H9 (cell line): ENCODE measurements at regions not wholly inside any gene's neighbourhood (a gene's known extent, or its start where the extent isn't known, plus 50 kb on each side); places are given as distances from the start of the nearest gene placed in this dataset.

Experiments used
- DNase-seq: peaks from one replicate; pipeline ENCODE4 v3.0.0-alpha.2; 2017
- H2AFZ ChIP-seq: one replicate; pipeline ENCODE4 v1.6.1; 2013; ENCODE audit warnings: mild to moderate bottlenecking, low read length, control low read depth, moderate library complexity
- H2AK5ac ChIP-seq: 2 replicates; pipeline ENCODE4 v1.6.1; 2013; ENCODE audit warnings: low read length, control low read depth, mixed read lengths; ENCODE audit not compliant: insufficient read length
- H2BK120ac ChIP-seq: one replicate; pipeline ENCODE4 v1.6.1; 2013; ENCODE audit warnings: low read depth, mild to moderate bottlenecking, low read length, control low read depth, inconsistent platforms; ENCODE audit not compliant: poor library complexity, severe bottlenecking
- H2BK12ac ChIP-seq: 2 replicates; pipeline ENCODE4 v1.6.1; 2013; ENCODE audit warnings: low read length, control low read depth, mixed read lengths, low read depth; ENCODE audit not compliant: insufficient read length
- H2BK15ac ChIP-seq: 2 replicates; pipeline ENCODE4 v1.6.1; 2013; ENCODE audit warnings: low read depth, low read length, control low read depth
- H2BK20ac ChIP-seq: one replicate; pipeline ENCODE4 v1.6.1; 2013; ENCODE audit warnings: low read depth, mild to moderate bottlenecking, low read length, control low read depth, inconsistent platforms; ENCODE audit not compliant: poor library complexity, severe bottlenecking
- H2BK5ac ChIP-seq: 2 replicates; pipeline ENCODE4 v1.6.1; 2013; ENCODE audit warnings: low read length, control low read depth, mixed read lengths; ENCODE audit not compliant: insufficient read length
- H3K14ac ChIP-seq: 2 replicates; pipeline ENCODE4 v1.6.1; 2013; ENCODE audit warnings: low read length, control low read depth; ENCODE audit not compliant: insufficient read depth
- H3K18ac ChIP-seq: 2 replicates; pipeline ENCODE4 v1.6.1; 2013; ENCODE audit warnings: low read depth, mild to moderate bottlenecking, mixed read lengths, low read length, control low read depth; ENCODE audit not compliant: insufficient read length
- H3K23ac ChIP-seq: 2 replicates; pipeline ENCODE4 v1.6.1; 2013; ENCODE audit warnings: low read length, control low read depth, mixed read lengths, low read depth; ENCODE audit not compliant: insufficient read length
- H3K23me2 ChIP-seq: 2 replicates; pipeline ENCODE4 v1.6.1; 2013; ENCODE audit warnings: low read depth, mild to moderate bottlenecking, mixed read lengths, low read length, control low read depth; ENCODE audit not compliant: insufficient read length, poor library complexity, severe bottlenecking
- H3K27ac ChIP-seq: 2 replicates; pipeline ENCODE4 v1.5.1; 2013; ENCODE audit warnings: low read length, control low read depth, mixed read lengths, low read depth; ENCODE audit not compliant: insufficient read length
- H3K27me3 ChIP-seq: 2 replicates; pipeline ENCODE4 v1.6.1; 2013; ENCODE audit warnings: low read length, control low read depth, inconsistent platforms; ENCODE audit not compliant: insufficient read depth
- H3K4ac ChIP-seq: 2 replicates; pipeline ENCODE4 v1.6.1; 2013; ENCODE audit warnings: low read depth, mild to moderate bottlenecking, control low read depth, inconsistent platforms, low read length, moderate library complexity
- H3K4me1 ChIP-seq: 2 replicates; pipeline ENCODE4 v1.6.1; 2013; ENCODE audit warnings: low read length, control low read depth, inconsistent platforms; ENCODE audit not compliant: insufficient read depth
- H3K4me2 ChIP-seq: 2 replicates; pipeline ENCODE4 v1.6.1; 2013; ENCODE audit warnings: low read length, control low read depth, mixed read lengths; ENCODE audit not compliant: insufficient read length, insufficient read depth
- H3K56ac ChIP-seq: 2 replicates; pipeline ENCODE4 v1.6.1; 2013; ENCODE audit warnings: low read depth, mild to moderate bottlenecking, mixed read lengths, low read length, control low read depth; ENCODE audit not compliant: insufficient read length
- H3K79me1 ChIP-seq: 2 replicates; pipeline ENCODE4 v1.6.1; 2013; ENCODE audit warnings: low read depth, mild to moderate bottlenecking, moderate library complexity, low read length, control low read depth, inconsistent platforms; ENCODE audit not compliant: insufficient read depth, poor library complexity, severe bottlenecking
- H3K79me2 ChIP-seq: 2 replicates; pipeline ENCODE4 v1.6.1; 2013; ENCODE audit warnings: low read length, control low read depth, inconsistent platforms; ENCODE audit not compliant: insufficient read depth
- H3K9ac ChIP-seq: 2 replicates; pipeline ENCODE4 v1.6.1; 2013; ENCODE audit warnings: low read length, control low read depth, mixed read lengths; ENCODE audit not compliant: insufficient read length; ENCODE audit errors: extremely low read depth
- H3K9me3 ChIP-seq: one replicate; pipeline ENCODE4 v1.6.1; 2013; ENCODE audit warnings: low read depth, low read length, inconsistent platforms; ENCODE audit not compliant: control insufficient read depth
- H3T11ph ChIP-seq: one replicate; pipeline ENCODE4 v1.6.1; 2013; ENCODE audit warnings: mild to moderate bottlenecking, low read length, control low read depth, inconsistent platforms
- H4K20me1 ChIP-seq: one replicate; pipeline ENCODE4 v1.6.1; 2013; ENCODE audit not compliant: control insufficient read depth, insufficient read length, insufficient read depth
- H4K5ac ChIP-seq: 2 replicates; pipeline ENCODE4 v1.6.1; 2013; ENCODE audit warnings: low read depth, mild to moderate bottlenecking, mixed read lengths, low read length, control low read depth; ENCODE audit not compliant: insufficient read length
- H4K8ac ChIP-seq: replicated peaks from 2 replicates; pipeline ENCODE4 v1.6.1; 2013; ENCODE audit warnings: low read length, control low read depth, mixed read lengths, low read depth; ENCODE audit not compliant: insufficient read length
- H4K91ac ChIP-seq: 2 replicates; pipeline ENCODE4 v1.6.1; 2013; ENCODE audit warnings: low read depth, mild to moderate bottlenecking, moderate library complexity, mixed read lengths, low read length, control low read depth; ENCODE audit not compliant: insufficient read length
- H3K27ac Mint-ChIP-seq, 3 experiments: 2 replicates in 2 of 3; 3 replicates in 1 of 3; pipeline ENCODE4 v1.8.0; 2020 to 2021; ENCODE audit warnings: mixed read lengths in 3 of 3, mild to moderate bottlenecking in 1 of 3, moderate library complexity in 1 of 3
- H3K27me3 Mint-ChIP-seq: 2 replicates; pipeline ENCODE4 v1.8.0; 2021; ENCODE audit warnings: low read depth, mild to moderate bottlenecking, moderate library complexity, mixed read lengths
- H3K36me3 Mint-ChIP-seq, 3 experiments: 2 replicates in 2 of 3; 3 replicates in 1 of 3; pipeline ENCODE4 v1.8.0; 2020 to 2021; ENCODE audit warnings: low read depth in 3 of 3, mixed read lengths in 3 of 3; ENCODE audit not compliant: insufficient read depth in 1 of 3
- H3K4me1 Mint-ChIP-seq, 2 experiments: 2 replicates each; pipeline ENCODE4 v1.8.0; 2020; ENCODE audit warnings: mixed read lengths in 2 of 2
- H3K4me3 Mint-ChIP-seq, 2 experiments: 2 replicates in 1 of 2; 3 replicates in 1 of 2; pipeline ENCODE4 v1.8.0; 2020 to 2021; ENCODE audit warnings: mild to moderate bottlenecking in 2 of 2, mixed read lengths in 2 of 2, moderate library complexity in 1 of 2
- H3K9me3 Mint-ChIP-seq, 2 experiments: 2 replicates in 1 of 2; 3 replicates in 1 of 2; pipeline ENCODE4 v1.8.0; 2020; ENCODE audit warnings: mild to moderate bottlenecking in 2 of 2, mixed read lengths in 2 of 2, moderate library complexity in 1 of 2
- CTCF ChIP-seq: fragments of 200-600 bp; sonication (generic); conservative IDR thresholded peaks from 3 replicates; pipeline ENCODE4 v1.8.0; 2021; ENCODE audit warnings: antibody characterized with exemption, mild to moderate bottlenecking
- WGBS: extraction: QIAGEN DNeasy Blood & Tissue Kit; methylation state at CpG from one replicate; pipeline ENCODE4 v1.1.7; 2013; ENCODE audit warnings: missing lambda C conversion rate, low lambda C conversion rate, mixed read lengths; ENCODE audit not compliant: insufficient read length; ENCODE audit errors: extremely low coverage; 5-methylcytosine and 5-hydroxymethylcytosine counted together

- H3K4ac ChIP-seq: no peak overlapping the region
- H4K5ac ChIP-seq: no peak overlapping the region
- no peaks in the 10 kb centered on the region for H3K27me3 ChIP-seq
- H2BK20ac ChIP-seq: no peak overlapping the region
- no peak overlapping the region for H2AK5ac ChIP-seq
- H3K4me2 ChIP-seq: no peak overlapping the region
- no CpG with 5 or more reads among the region's 2 CpGs for WGBS
- no peak overlapping the region for H2BK5ac ChIP-seq
- no peak overlapping the region for H2AFZ ChIP-seq
- H3K23ac ChIP-seq: no peak overlapping the region
- H2BK120ac ChIP-seq: no peak overlapping the region
- no peak overlapping the region for H2BK12ac ChIP-seq
- no peaks in the 10 kb centered on the region for H3K23me2 ChIP-seq
- H3T11ph ChIP-seq: no peak overlapping the region
- Mint-ChIP-seq H3K4me1 (no peaks in the 10 kb centered on the region), H3K27me3 (no peaks in the 10 kb centered on the region), H3K27ac (no peak overlapping the region), H3K4me3 (no peak overlapping the region), H3K9me3 (no peaks in the 10 kb centered on the region), H3K36me3 (no peaks in the 10 kb centered on the region)
- no peak overlapping the region for H3K27ac ChIP-seq
- no peak for DNase-seq
- H3K14ac ChIP-seq: no peak overlapping the region
- H3K79me2 ChIP-seq: no peaks in the 10 kb centered on the region
- H4K20me1 ChIP-seq: no peaks in the 10 kb centered on the region
- TF ChIP-seq CTCF: no peak
- H3K9me3 ChIP-seq: no peaks in the 10 kb centered on the region
- no peaks in the 10 kb centered on the region for H3K4me1 ChIP-seq
- H3K79me1 ChIP-seq: no peaks in the 10 kb centered on the region
- no peak overlapping the region for H3K56ac ChIP-seq
- no peak overlapping the region for H4K8ac ChIP-seq
- H3K9ac ChIP-seq: no peak overlapping the region
- no peak overlapping the region for H3K18ac ChIP-seq
- H2BK15ac ChIP-seq: no peak overlapping the region
- H4K91ac ChIP-seq: no peak overlapping the region
Measured at GRCh38 chr7:50145801-50146338, 52.8 kb upstream of the ZPBP start.
